Right lobe of liver (tissue), 6 donors: ENCODE measurements at regions not wholly inside any gene's neighbourhood (a gene's known extent, or its start where the extent isn't known, plus 50 kb on each side); places are given as distances from the start of the nearest gene placed in this dataset.

Experiments used
- ATAC-seq, 4 donors: fragments of 200-7000 bp; cut with Tn5 transposase; one replicate each; pipeline ENCODE4 v1.9.1; 2020; ENCODE audit warnings: mild to moderate bottlenecking in 4 of 4, moderate library complexity in 4 of 4
- DNase-seq, 3 donors: peaks; one replicate each; pipeline ENCODE4 v3.0.0-alpha.2; 2020
- H3K27ac ChIP-seq, 3 donors: fragments of 200-600 bp; one replicate each; pipeline ENCODE4 v1.8.0; 2022
- H3K27me3 ChIP-seq, 2 donors: fragments of 200-600 bp; one replicate each; pipeline ENCODE4 v1.8.0; 2022
- H3K36me3 ChIP-seq, 4 donors: fragments of 200-600 bp; sonication (generic) in 1 of 4; one replicate each; pipeline versions ENCODE4 v1.5.1 to v1.8.0; 2017 to 2022; ENCODE audit warnings: control low read depth in 1 of 4
- H3K4me1 ChIP-seq, 4 donors: fragments of 200-600 bp; sonication (generic) in 1 of 4; one replicate each; pipeline versions ENCODE4 v1.5.1 to v1.8.0; 2017 to 2022; ENCODE audit warnings: control low read depth in 1 of 4
- H3K4me3 ChIP-seq, 3 donors: fragments of 200-600 bp; one replicate each; pipeline ENCODE4 v1.8.0; 2022
- H3K9me3 ChIP-seq, 4 donors: fragments of 200-600 bp; sonication (generic) in 1 of 4; one replicate each; pipeline versions ENCODE4 v1.5.1 to v1.8.0; 2017 to 2022; ENCODE audit warnings: control low read depth in 1 of 4
- POLR2A ChIP-seq: fragments of 450-650 bp; IDR thresholded peaks from one replicate; pipeline ENCODE4 v1.6.1; 2017; ENCODE audit warnings: antibody characterized with exemption, mild to moderate bottlenecking
- WGBS: methylation state at CpG from one replicate; pipeline ENCODE4 v1.1.6; 2018; ENCODE audit warnings: low coverage, low lambda C conversion rate; ENCODE audit not compliant: insufficient coverage; ENCODE audit errors: missing lambda C conversion rate; 5-methylcytosine and 5-hydroxymethylcytosine counted together
- intact Hi-C, 2 donors: fragments of 100-400 bp; cut with DNase I; formaldehyde crosslinking; loops; one replicate each; pipeline versions ENCODE4 v1.11.2 to v1.14.1; 2022
- TF ChIP-seq, protein P1 (sequence below), 4 donors: fragments of 200-600 bp in 3 of 4; fragments of 450-650 bp in 1 of 4; IDR thresholded peaks; one replicate each; pipeline versions ENCODE4 v1.5.1 to v1.8.0; 2016 to 2022; ENCODE audit warnings: antibody characterized with exemption in 4 of 4, mild to moderate bottlenecking in 2 of 4
- donor health status: DM: no; HTN: yes; CAD: no.
- donor health status: DM: no; HTN: no; CAD: no.
- donor health status: DM: no; HTN: no; CAD: no.
- donor health status: DM: no; HTN: yes; CAD: no.
- donor health status: DM: no; HTN: yes; CAD: no.

DNA sequence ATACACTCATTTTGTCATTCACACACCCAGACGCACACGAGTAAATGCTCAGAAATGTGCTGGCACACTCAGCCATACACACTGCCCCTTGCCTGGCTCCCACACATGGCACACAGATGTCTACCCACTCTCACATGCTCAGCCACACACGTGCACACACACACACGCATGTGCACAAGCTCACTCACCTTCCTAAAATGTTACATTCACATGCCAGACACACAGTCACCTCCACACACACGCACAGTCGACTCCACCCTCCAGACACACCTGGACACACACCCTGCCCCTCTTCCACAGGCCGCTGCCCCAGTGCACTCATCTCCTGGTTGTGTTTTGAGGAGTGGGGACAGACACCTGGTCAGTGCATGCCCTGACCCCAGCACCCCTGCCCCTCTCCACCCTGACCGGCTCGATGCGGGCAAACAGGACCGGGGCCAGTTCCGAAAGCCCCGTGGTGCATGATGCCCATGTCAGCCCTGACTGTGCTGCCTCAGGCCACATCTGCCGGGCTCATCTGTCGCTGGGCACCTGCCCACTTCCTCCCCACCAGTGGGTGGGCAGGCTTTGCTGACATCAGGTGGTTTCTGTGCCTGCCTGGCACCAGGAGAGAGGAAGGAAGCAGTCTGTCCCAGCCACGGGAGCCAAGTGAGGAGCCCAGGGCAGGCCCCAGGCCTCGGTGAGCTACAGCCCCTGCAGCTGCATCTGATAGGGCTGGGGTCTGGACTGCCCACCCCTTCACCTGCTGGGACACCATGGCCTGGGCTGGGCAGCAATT, 84.9 kb upstream of the ZNF716 start:
- no peak for ATAC-seq
- TF ChIP-seq, protein P1, sequence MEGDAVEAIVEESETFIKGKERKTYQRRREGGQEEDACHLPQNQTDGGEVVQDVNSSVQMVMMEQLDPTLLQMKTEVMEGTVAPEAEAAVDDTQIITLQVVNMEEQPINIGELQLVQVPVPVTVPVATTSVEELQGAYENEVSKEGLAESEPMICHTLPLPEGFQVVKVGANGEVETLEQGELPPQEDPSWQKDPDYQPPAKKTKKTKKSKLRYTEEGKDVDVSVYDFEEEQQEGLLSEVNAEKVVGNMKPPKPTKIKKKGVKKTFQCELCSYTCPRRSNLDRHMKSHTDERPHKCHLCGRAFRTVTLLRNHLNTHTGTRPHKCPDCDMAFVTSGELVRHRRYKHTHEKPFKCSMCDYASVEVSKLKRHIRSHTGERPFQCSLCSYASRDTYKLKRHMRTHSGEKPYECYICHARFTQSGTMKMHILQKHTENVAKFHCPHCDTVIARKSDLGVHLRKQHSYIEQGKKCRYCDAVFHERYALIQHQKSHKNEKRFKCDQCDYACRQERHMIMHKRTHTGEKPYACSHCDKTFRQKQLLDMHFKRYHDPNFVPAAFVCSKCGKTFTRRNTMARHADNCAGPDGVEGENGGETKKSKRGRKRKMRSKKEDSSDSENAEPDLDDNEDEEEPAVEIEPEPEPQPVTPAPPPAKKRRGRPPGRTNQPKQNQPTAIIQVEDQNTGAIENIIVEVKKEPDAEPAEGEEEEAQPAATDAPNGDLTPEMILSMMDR (IDR thresholded peaks at IDR 0.05), result no peak
- no peak for TF ChIP-seq POLR2A
- Histone ChIP-seq H3K4me1 (peaks cover 0 to 8% (median 0%) of the 10 kb centered on the region in 4 donors), H3K27ac (no peak overlapping the region), H3K27me3 (no peaks in the 10 kb centered on the region), H3K9me3 (no peaks in the 10 kb centered on the region), H3K36me3 (no peaks in the 10 kb centered on the region), H3K4me3 (no peak overlapping the region)
- 62% methylated on average over 7 of the region's 17 CpGs for WGBS
- intact Hi-C loops, result no loop called here
- no peak for DNase-seq

DNA sequence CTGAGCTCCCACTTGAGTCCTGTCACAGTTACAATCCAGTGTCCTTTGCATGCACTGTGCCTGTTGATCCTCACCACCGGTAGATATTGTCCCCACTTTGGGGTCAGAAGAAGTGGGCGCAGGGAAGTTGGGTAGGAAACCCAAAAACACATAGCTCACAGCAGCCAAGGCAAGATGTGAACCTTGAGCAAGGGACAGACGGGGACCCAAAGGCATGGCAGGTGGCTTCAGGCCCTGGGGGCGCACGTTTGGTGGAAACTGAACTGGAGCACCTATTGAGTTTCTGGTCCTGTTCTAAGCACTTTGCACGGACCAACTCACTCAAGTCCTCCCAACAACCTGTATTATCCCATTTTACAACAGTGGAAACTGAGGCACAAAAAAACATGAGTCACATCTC, 82.8 kb upstream of the ZNF716 start:
- ATAC-seq (no peak), DNase-seq (no peak)
- no peaks in the 10 kb centered on the region for H3K27me3 ChIP-seq
- H3K4me1 ChIP-seq, result peaks cover 0 to 22% (median 0%) of the 10 kb centered on the region in 4 donors
- intact Hi-C loops, result no loop called here
- H3K36me3 ChIP-seq, result no peaks in the 10 kb centered on the region
- no peak overlapping the region for H3K27ac ChIP-seq
- TF ChIP-seq, protein P1 (IDR thresholded peaks at IDR 0.05), result no peak
- TF ChIP-seq POLR2A, result no peak
- no peaks in the 10 kb centered on the region for H3K9me3 ChIP-seq
- no peak overlapping the region for H3K4me3 ChIP-seq
- 94% methylated on average over 2 of the region's 6 CpGs for WGBS

DNA sequence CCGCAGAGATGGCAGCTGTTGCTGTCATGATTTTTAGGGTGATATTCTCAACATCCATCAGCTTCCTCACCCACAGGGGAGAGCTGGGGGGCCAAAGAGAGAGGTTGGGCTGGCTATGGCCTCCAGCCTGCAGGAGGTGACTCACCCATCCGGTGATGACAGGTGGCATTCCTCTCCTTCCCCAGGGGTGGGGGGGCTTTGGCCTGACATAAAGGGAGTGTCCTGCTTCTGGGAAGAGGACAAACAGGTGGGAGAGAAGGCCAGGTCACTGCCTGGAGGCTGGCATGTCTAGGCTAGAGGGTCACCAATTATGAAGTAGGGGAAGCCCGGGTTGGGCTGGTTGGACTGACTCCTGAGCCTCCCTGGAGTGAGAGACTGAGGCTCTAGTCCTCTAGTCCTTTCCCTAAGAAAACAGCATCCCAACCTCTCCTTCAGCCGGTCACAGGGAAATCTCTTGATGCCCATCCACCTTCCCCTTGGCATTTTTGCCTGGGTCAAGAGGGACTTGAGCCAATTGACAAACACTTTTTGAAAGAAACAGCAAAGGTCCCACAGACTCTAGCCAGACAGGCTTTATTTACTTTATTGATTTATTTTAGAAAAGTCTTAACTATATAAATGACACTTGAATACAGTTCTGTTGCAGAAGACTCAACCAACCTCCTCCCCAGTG, 79.8 kb upstream of the ZNF716 start:
- DNase-seq (peak in 2 of 3 donors; percentile 45 to 56), ATAC-seq (peak; percentile 57 to 88 (median 79))
- H3K36me3 ChIP-seq, result no peaks in the 10 kb centered on the region
- intact Hi-C loops, result no loop called here
- no peaks in the 10 kb centered on the region for H3K27me3 ChIP-seq
- WGBS, result 48% methylated on average over 4 of the region's 4 CpGs
- peaks cover 0 to 19% (median 0%) of the 10 kb centered on the region in 4 donors for H3K4me1 ChIP-seq
- no peak for TF ChIP-seq POLR2A
- TF ChIP-seq, protein P1 (IDR thresholded peaks at IDR 0.05), result no peak
- no peak overlapping the region for H3K4me3 ChIP-seq
- H3K9me3 ChIP-seq, result no peaks in the 10 kb centered on the region
- no peak overlapping the region for H3K27ac ChIP-seq

DNA sequence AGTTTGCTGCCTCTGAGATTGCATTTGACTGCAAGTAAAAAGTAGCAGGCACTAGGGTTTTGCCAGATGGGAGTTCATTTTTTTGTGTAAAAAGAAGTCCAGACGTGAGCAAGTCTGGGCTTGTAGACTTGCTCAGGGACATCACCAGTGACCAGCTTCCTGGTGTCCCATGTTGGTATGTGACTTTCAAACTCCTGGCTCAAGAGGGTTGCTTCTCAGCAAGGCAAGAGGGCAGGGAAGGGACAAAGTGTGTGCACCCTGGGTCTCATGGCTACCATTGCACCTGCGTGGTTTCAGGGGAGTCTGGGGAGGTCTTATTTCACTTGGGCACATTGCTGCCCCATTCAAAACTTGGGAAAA, 79.3 kb upstream of the ZNF716 start:
- TF ChIP-seq, protein P1 (IDR thresholded peaks at IDR 0.05), result no peak
- TF ChIP-seq POLR2A, result no peak
- no peaks in the 10 kb centered on the region for H3K36me3 ChIP-seq
- no peak overlapping the region for H3K4me3 ChIP-seq
- H3K27me3 ChIP-seq, result no peaks in the 10 kb centered on the region
- no peak for DNase-seq
- H3K27ac ChIP-seq, result no peak overlapping the region
- intact Hi-C loops, result no loop called here
- no peaks in the 10 kb centered on the region for H3K9me3 ChIP-seq
- ATAC-seq, result peak; percentile 17 to 64 (median 54)
- WGBS, result 20% methylated on average over 2 of the region's 2 CpGs
- peaks cover 0 to 19% (median 0%) of the 10 kb centered on the region in 4 donors for H3K4me1 ChIP-seq
